Rectal smooth muscle tissue (tissue), 1 donor: ENCODE measurements at regions not wholly inside any gene's neighbourhood (a gene's known extent, or its start where the extent isn't known, plus 50 kb on each side); places are given as distances from the start of the nearest gene placed in this dataset.

Experiments
- H3K27ac ChIP-seq: one replicate; pipeline ENCODE4 v1.7.0; 2013; ENCODE audit warnings: low read depth, low read length, inconsistent platforms
- H3K27me3 ChIP-seq: one replicate; pipeline ENCODE4 v1.7.0; 2013; ENCODE audit warnings: low read length; ENCODE audit not compliant: control insufficient read depth, insufficient read depth
- H3K36me3 ChIP-seq: one replicate; pipeline ENCODE4 v1.7.0; 2013; ENCODE audit warnings: low read length; ENCODE audit not compliant: control insufficient read depth, insufficient read depth
- H3K4me1 ChIP-seq: one replicate; pipeline ENCODE4 v1.7.0; 2013; ENCODE audit warnings: low read length; ENCODE audit not compliant: control insufficient read depth, insufficient read depth
- H3K4me3 ChIP-seq: one replicate; pipeline ENCODE4 v1.7.0; 2013; ENCODE audit warnings: low read length
- H3K9ac ChIP-seq: one replicate; pipeline ENCODE4 v1.7.0; 2013; ENCODE audit warnings: low read length

DNA sequence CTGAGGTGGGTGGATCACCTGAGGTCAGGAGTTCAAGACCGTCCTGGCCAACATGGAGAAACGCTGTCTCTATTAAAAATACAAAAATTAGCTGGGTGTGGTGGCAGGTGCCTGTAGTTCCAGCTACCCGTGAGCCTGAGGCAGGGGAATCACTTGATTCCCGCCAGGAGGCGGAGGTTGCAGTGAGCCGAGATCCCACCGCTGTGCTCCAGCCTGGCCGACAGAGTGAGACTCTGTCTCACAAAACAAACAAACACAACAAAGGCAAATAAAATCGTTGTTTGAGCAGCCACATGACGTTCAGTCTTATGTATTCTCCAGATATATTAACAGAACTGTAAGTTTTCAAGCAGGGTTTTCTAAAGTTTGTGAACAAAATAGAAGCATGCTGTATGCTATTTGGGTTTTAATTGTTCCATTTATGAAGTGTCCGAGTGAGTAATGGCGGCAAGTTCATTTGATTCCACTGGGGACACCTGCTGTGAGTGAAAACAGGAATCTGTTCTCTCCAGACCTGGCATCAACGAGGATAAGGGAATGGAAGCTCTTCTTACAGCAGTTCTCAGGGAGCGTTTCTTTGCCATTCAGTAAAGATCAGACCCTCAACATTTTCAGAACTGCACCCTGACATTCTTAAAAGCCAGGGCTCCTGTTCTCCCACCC, 122.5 kb upstream of the PITRM1 start:
- Histone ChIP-seq H3K27me3 (no peaks in the 10 kb centered on the region), H3K4me1 (peaks cover 16% of the 10 kb centered on the region), H3K4me3 (no peak overlapping the region), H3K27ac (peak overlapping the region; percentile 8), H3K36me3 (no peaks in the 10 kb centered on the region), H3K9ac (no peak overlapping the region)

GRCh38 chr10:3293581-3294431, 121.2 kb upstream of the PITRM1 start:
- Histone ChIP-seq H3K4me3 (no peak overlapping the region), H3K27me3 (no peaks in the 10 kb centered on the region), H3K36me3 (no peaks in the 10 kb centered on the region), H3K9ac (no peak overlapping the region), H3K4me1 (peaks cover 16% of the 10 kb centered on the region), H3K27ac (peak overlapping the region; percentile 89)

DNA sequence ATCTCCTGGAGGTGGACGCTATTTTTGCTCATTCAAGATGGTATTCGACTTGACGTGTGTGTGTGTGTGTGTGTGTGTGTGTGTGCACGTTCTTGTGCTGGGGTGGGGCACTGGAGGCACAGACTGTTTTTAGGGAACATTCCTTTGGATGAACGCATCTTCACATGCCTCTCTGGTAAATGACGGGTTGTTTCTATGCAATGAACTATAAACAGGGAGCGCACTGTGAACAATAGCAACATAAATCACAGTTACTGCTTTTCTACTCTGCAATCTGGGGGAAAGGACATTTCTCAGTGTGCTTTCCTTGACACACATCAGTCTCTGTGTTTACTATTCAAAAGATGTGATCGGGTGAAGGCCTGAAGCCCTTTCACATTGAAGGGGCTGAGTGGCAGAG, 120.1 kb upstream of the PITRM1 start:
- H3K27me3 ChIP-seq, result no peaks in the 10 kb centered on the region
- H3K9ac ChIP-seq, result no peak overlapping the region
- no peaks in the 10 kb centered on the region for H3K36me3 ChIP-seq
- H3K27ac ChIP-seq, result peak overlapping the region; percentile 89
- peaks cover 16% of the 10 kb centered on the region for H3K4me1 ChIP-seq
- H3K4me3 ChIP-seq, result no peak overlapping the region

DNA sequence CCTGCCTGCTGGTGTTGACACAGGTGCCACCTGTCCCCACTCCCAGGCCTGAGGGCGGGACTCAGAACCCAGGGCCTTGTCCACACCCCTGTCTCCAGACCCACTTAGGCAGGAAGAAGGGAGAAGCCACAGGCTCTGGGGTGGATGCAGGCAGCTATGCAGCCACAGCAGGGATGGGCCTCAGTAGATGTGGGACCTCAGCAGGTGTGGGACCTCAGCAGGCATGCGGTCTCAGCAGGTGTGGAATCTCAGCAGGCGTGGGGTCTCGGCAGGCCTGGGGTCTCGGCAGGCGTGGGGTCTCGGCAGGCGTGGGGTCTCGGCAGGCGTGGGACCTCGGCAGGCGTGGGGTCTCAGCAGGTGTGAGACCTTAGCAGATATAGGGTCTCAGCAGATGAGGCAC, 118.0 kb upstream of the PITRM1 start:
- H3K36me3 ChIP-seq, result no peaks in the 10 kb centered on the region
- H3K27ac ChIP-seq, result peak overlapping the region; percentile 3
- no peak overlapping the region for H3K9ac ChIP-seq
- peaks cover 16% of the 10 kb centered on the region for H3K4me1 ChIP-seq
- H3K27me3 ChIP-seq, result no peaks in the 10 kb centered on the region
- no peak overlapping the region for H3K4me3 ChIP-seq

DNA sequence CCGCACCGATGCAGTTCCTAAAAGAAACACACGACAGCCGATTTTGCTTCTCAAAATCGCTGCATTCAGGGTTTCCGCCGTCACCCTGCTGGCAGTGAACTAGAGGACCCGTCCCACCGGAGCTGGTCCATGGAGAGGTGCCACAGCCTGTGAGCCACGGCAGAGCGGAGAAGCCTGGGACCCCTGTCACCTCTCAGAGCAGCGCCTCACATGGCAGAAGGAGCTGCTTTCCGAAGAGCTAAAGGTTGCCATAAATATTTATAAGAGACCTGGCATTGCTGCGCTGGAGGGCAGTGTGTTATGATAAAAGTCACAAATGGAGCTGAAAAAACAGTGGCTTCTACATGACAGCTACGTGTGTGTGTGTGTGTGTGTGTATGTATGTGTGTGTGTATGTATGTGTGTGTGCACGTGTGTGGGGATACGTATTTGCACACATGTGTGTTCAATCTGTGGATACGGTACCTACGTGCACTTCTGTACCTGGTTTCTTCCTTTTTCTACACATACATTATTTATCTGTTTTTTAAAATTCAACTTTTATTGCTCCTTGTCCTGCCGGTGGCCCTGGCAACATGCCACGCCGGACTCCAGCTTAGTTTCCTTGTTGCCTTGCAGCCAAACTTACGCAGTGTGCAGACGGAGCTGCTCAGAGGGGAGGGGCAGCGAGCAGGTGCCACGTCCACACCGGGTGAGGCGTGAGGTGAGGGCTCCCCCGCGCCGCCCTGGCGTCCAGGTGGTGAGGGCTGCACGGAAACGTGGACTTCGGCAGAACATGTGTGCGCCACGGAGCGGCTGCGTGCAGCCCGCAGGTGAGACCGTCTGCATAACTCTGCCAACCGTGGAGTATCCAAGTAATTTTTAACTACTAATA, 115.2 kb upstream of the PITRM1 start:
- no peak overlapping the region for H3K9ac ChIP-seq
- H3K36me3 ChIP-seq, result no peaks in the 10 kb centered on the region
- no peak overlapping the region for H3K27ac ChIP-seq
- H3K4me1 ChIP-seq, result peaks cover 8% of the 10 kb centered on the region
- H3K4me3 ChIP-seq, result peak overlapping the region; percentile 5
- no peaks in the 10 kb centered on the region for H3K27me3 ChIP-seq

DNA sequence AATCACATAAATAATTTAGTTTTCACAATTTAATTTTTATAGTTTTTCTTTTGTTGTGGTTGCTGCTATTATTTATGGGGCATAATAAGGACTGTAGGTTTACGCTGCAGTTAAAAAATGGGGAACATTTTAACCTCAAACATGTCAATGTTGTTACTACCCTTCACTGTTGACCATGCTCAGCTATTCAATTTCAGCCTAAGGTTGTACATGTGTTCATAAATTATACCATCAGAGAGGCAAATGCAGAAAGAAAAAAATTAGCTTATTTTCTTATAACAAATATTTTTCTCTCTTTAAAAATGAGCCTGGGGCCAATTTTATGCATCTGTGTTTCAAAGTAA, 110.1 kb upstream of the PITRM1 start:
- H3K27me3 ChIP-seq, result no peaks in the 10 kb centered on the region
- H3K36me3 ChIP-seq, result no peaks in the 10 kb centered on the region
- no peaks in the 10 kb centered on the region for H3K4me1 ChIP-seq
- no peak overlapping the region for H3K27ac ChIP-seq
- no peak overlapping the region for H3K4me3 ChIP-seq
- H3K9ac ChIP-seq, result no peak overlapping the region

DNA sequence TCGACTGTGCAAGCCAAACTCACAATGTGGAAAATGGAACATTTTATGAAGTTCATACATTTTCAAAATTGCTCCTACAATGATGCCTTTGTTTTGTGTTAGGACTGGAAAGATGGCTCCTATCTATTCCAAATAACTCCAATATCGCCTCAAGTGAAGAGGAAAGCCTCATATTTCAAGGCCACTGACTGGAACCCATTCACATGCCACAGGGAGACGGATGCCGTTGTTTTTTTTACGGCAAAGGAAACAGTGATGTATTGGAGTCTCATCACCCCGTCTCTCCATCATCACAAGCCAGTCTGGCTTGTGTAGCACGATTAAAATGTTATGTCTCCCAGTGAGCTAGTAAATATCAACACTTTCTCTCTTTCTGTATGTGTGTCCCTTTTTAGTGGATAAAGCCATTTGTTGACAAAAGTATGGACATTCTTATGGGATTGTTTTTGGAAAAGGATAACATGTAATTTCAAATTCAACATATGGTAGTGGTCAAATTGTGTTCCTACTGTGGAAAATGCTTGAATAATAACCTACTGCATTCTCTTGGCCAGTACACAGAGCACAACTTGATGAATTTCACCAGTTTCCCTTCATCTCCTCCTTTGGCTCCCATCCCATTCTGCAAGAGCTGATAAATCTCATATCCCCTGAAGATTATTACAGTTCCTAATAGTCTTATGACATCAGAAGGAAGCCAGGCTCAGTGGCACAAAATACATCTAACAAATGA, 109.5 kb upstream of the PITRM1 start:
- Histone ChIP-seq H3K27ac (no peak overlapping the region), H3K36me3 (no peaks in the 10 kb centered on the region), H3K4me3 (no peak overlapping the region), H3K9ac (no peak overlapping the region), H3K27me3 (no peaks in the 10 kb centered on the region), H3K4me1 (no peaks in the 10 kb centered on the region)

DNA sequence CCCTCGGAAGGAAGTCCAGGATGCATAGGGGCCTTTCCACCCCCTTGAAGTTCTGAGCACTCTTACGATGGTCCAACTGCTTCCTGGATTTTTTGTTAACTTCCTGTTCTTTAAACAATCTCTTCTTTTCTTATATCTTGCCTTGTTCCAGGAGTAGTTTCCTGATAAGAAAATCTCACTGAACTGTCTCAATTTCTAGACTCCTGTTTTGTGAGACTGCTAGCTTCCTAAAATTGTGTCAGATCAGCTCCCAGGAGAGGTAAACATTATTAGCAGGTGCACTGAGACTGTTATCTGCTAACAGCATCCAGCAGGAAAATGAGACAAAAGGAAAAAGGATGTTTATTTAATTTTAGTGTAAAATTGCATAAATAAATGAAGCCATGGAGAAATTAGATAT, 106.2 kb upstream of the PITRM1 start:
- H3K27me3 ChIP-seq, result no peaks in the 10 kb centered on the region
- H3K4me3 ChIP-seq, result no peak overlapping the region
- no peak overlapping the region for H3K9ac ChIP-seq
- no peaks in the 10 kb centered on the region for H3K4me1 ChIP-seq
- H3K36me3 ChIP-seq, result no peaks in the 10 kb centered on the region
- no peak overlapping the region for H3K27ac ChIP-seq

GRCh38 chr10:3277566-3277965, 105.0 kb upstream of the PITRM1 start:
- Histone ChIP-seq H3K4me3 (no peak overlapping the region), H3K4me1 (no peaks in the 10 kb centered on the region), H3K36me3 (no peaks in the 10 kb centered on the region), H3K9ac (no peak overlapping the region), H3K27me3 (no peaks in the 10 kb centered on the region), H3K27ac (no peak overlapping the region)

DNA sequence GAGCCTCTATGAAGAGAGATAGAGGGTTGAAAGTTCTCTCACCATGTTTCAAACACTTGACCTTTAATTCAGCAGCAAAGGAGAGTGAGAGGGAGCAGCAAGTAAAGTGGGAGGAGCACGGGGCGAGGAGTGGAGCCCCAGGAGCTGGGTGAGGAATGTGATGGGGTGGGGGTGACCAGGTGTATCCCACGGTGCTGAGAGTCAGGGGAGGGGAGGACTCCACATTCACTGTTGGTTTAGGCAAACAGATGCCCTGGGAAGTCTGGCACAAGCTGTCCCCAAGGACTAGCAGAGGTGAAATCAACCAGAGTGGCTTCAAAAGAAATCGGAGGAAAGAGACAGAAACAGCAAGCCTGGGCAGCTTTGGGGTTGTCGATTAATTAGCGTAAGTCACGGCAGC, 101.8 kb upstream of the PITRM1 start:
- H3K27me3 ChIP-seq, result no peaks in the 10 kb centered on the region
- no peak overlapping the region for H3K4me3 ChIP-seq
- H3K4me1 ChIP-seq, result no peaks in the 10 kb centered on the region
- H3K36me3 ChIP-seq, result no peaks in the 10 kb centered on the region
- no peak overlapping the region for H3K27ac ChIP-seq
- H3K9ac ChIP-seq, result no peak overlapping the region

GRCh38 chr10:3273966-3274365, 101.4 kb upstream of the PITRM1 start:
- Histone ChIP-seq H3K9ac (no peak overlapping the region), H3K27ac (no peak overlapping the region), H3K4me1 (no peaks in the 10 kb centered on the region), H3K4me3 (no peak overlapping the region), H3K27me3 (no peaks in the 10 kb centered on the region), H3K36me3 (no peaks in the 10 kb centered on the region)

DNA sequence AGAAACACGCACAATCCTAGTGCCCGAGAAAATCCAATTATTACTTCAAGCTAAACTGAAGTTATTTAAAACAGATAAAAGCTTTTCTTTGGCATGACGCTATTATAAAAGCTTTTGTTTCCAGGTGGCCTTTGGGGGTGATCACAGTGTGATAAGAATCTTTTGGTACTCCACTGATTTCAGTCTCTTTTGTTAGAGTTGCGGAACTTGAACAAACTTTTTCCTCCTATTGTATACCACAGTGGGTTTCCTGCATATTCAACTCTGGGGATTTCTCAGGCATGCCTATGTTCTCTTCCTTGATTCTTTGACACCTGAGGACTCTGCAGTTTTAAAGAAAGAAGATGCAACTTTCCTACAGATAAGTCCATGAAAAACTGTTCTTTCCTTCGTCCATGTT, 99.7 kb upstream of the PITRM1 start:
- no peak overlapping the region for H3K27ac ChIP-seq

More for the DNA sequence above, 99.7 kb upstream of the PITRM1 start:
- Histone ChIP-seq H3K9ac (no peak overlapping the region), H3K4me1 (no peaks in the 10 kb centered on the region), H3K36me3 (no peaks in the 10 kb centered on the region), H3K27me3 (no peaks in the 10 kb centered on the region), H3K4me3 (no peak overlapping the region)
